GM12892 (cell line): ENCODE measurements at regions not wholly inside any gene's neighbourhood (a gene's known extent, or its start where the extent isn't known, plus 50 kb on each side); places are given as distances from the start of the nearest gene placed in this dataset.

ENCODE experiments used
- POLR2A ChIP-seq: IDR thresholded peaks from 2 replicates; pipeline ENCODE4 v1.6.1; 2011; ENCODE audit warnings: low read depth, low read length, control low read depth
- POLR2AphosphoS5 ChIP-seq: IDR thresholded peaks from 2 replicates; pipeline ENCODE4 v1.6.1; 2011; ENCODE audit warnings: low read depth, low read length, control low read depth
- TAF1 ChIP-seq: IDR thresholded peaks from 2 replicates; pipeline ENCODE4 v1.6.1; 2011; ENCODE audit warnings: low read depth, mild to moderate bottlenecking, control low read depth, low read length, borderline replicate concordance

DNA sequence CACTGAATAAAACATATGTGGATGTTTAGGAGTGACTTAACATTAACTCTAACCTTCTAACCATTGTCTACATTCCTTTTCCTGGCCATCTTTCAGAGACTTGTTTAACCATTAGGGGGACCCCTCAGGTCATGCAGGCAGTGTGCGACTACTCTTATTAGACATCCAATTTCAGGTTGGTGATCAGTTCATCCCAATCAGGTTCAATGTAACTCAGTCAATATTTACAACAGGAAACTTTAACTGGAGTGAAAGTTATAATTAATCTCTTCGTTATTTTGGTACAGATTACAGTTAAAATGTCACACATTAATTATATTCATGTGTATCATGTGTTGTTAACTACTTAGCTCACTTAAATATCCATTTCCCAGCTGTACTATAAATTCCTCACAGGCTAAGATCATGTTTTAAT, 68.8 kb upstream of the RGS1 start:
- TF ChIP-seq POLR2A (no peak), POLR2AphosphoS5 (no peak), TAF1 (no peak)
